GM12864 (cell line): ENCODE measurements at regions not wholly inside any gene's neighbourhood (a gene's known extent, or its start where the extent isn't known, plus 50 kb on each side); places are given as distances from the start of the nearest gene placed in this dataset.

ENCODE experiments used
- DNase-seq: peaks from one replicate; pipeline ENCODE4 v3.0.0-alpha.2; 2011; ENCODE audit warnings: low read depth
- H3K4me3 ChIP-seq: 2 replicates; pipeline ENCODE4 v1.5.1; 2011; ENCODE audit warnings: mild to moderate bottlenecking, low read depth, low read length, control low read depth
- CTCF ChIP-seq: IDR thresholded peaks from 2 replicates; pipeline ENCODE4 v1.5.1; 2011; ENCODE audit warnings: low read depth, mild to moderate bottlenecking, moderate library complexity, low read length, control low read depth, inconsistent platforms; ENCODE audit errors: missing control alignments

- DNase-seq: no peak
- no peak for TF ChIP-seq CTCF
- no peak overlapping the region for H3K4me3 ChIP-seq
Observed at GRCh38 chr13:87788363-87788762, 117.2 kb downstream of the SLITRK5 start.

GRCh38 chr13:87792878-87793277 lies 121.7 kb downstream of the SLITRK5 start:
- DNase-seq: no peak
- H3K4me3 ChIP-seq: no peak overlapping the region
- no peak for TF ChIP-seq CTCF

- TF ChIP-seq CTCF: no peak
- DNase-seq: no peak
- no peak overlapping the region for H3K4me3 ChIP-seq
Observed at GRCh38 chr13:87798536-87798935, 127.4 kb downstream of the SLITRK5 start.

GRCh38 chr13:87810391-87810801 lies 139.2 kb downstream of the SLITRK5 start:
- no peak for TF ChIP-seq CTCF
- no peak for DNase-seq
- H3K4me3 ChIP-seq: no peak overlapping the region

- no peak overlapping the region for H3K4me3 ChIP-seq
- DNase-seq: no peak
- TF ChIP-seq CTCF: no peak
Observed at GRCh38 chr13:87810920-87811344, 139.8 kb downstream of the SLITRK5 start.

GRCh38 chr13:87814403-87814802 lies 143.2 kb downstream of the SLITRK5 start:
- DNase-seq: no peak
- H3K4me3 ChIP-seq: no peak overlapping the region
- TF ChIP-seq CTCF: no peak

GRCh38 chr13:87820241-87820640 lies 149.1 kb downstream of the SLITRK5 start:
- no peak for TF ChIP-seq CTCF
- no peak overlapping the region for H3K4me3 ChIP-seq
- no peak for DNase-seq
